COLO668 (cell line): ENCODE measurements at regions not wholly inside any gene's neighbourhood (a gene's known extent, or its start where the extent isn't known, plus 50 kb on each side); places are given as distances from the start of the nearest gene placed in this dataset.

Experiments
- DNase-seq: peaks from one replicate; lab custom pipeline; 2025; ENCODE audit not compliant: unreplicated experiment; lab: John Stamatoyannopoulos, UW

DNA sequence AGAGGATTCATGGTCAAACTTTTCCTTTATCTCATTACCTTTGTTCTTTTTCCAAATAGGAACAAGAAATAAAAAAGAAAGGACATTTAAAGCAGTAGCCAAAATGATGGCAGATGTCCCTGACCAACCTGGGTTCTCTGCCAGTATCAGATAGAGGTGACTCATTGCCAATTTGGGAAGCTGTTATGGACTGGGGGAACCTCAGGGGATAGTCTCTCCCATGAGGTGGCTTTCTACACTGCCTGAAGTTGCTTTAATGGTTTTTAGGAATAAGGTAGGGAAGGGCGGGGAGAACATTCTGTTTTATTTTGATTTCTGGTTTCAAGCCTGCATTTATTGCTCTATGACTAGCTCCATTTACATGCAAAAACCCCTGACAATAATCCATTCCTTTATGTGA is 457.9 kb upstream of the TPK1 start:
- DNase-seq = no peak

DNA sequence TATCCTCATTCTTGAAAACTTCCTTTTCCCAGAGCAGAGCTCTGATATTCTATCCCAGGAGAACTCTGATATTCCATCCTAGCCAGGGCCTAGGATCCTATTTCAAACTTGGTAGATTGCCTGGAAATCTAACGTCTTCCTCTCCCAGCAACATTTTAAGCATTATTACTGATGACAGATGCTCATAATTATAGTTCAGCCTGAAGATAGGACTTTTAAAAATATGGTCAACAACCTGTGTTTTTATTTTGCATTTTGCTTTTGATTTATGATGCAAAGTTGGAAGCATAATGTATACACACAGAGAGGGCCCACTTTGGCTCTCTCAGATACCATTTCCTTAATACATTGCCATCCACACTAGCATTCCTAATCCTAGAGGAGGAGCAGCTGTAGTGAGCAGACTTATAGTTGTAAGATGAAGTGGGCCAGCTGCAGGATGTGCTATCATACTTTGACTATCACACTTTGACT is 457.4 kb upstream of the TPK1 start:
- no peak for DNase-seq

DNA sequence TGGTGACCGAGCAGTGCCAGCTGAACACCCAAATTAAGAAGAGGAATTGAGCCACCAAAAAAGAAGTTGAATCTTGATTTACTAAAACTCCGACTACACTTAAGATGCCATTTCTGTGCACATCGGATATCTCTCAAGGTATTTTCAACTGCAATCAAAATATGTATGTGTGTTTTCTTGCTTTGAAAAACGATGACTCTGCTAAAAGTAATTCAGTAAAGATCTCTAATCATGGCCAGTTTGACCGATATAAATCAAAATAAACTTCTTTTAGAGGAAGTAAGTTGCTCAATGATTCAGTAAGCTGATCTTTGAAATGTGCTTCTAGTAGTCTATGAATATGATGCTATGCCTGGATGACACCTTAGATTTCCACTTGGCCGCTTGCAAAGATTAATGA is 453.5 kb upstream of the TPK1 start:
- no peak for DNase-seq

DNA sequence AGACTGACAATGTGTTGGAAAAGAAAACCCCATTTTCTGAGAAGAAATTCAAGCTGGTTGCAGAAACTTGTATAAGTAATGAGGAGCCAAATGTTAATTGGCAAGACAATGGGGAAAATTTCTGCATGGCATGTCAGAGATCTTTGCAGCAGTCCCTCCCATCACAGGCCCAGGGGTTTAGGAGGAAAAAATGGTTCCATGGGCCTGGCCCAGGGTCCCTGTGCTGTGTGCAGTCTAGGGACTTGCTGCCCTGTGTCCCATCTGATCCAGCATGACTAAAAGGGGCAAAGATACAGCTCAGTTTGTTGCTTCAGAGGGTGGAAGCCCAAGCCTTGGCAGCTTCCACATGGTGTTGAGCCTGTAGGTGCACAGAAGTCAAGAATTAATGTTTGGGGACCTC is 440.3 kb upstream of the TPK1 start:
- DNase-seq = no peak

DNA sequence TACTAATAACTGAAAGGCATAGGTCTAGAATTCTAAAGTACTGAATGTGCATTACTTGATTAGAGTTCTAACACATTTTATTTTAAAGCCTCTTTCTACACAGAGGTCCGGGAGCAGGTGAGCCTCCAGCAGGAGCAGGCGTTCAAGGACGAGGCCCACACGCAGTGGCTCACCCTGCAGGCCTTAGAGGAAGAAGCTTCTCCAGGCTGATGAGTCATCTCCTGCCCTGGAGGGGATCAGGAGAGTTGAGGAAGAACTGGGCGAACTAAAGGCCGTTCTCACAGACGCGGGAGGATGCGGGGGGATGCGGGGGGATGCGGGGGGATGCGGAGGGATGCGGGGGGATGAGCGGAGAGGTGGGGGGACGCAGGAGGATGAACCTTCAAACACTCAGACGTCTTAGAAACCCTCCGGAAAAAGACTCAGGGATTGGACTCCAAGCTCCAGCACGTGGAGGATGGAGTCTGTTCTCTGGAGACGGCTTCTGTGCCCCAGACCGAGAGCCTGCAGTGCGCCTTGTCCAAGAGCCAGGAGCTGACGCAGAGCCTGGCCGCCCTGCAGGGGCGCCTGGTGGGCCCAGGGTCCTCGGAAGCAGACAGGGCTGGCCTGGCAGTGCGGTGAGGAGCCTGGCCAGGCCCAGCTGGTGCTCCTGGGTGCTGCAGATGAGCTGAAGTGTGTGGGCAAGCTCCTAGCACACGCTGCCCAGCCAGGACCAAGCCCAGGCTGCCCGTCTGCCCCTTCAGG is 433.7 kb upstream of the TPK1 start:
- DNase-seq = no peak

DNA sequence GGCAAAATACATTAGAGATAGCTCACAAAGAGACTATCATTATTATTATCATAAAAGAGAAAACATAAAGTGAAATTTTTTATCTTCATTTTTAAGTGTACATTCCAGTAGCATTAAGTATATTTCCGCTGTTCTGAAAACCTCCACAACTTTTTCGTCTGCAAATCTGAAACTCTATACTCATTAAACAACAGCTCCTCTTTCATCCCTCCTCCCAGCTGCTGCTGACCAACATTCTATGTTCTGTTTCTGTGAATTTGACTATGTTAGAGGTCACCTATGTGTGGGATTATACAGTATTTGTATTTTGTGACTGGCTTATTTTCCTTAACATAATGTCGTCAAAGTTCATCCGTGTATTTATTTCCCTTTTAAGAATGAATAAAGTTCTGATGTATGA is 429.3 kb upstream of the TPK1 start:
- no peak for DNase-seq

DNA sequence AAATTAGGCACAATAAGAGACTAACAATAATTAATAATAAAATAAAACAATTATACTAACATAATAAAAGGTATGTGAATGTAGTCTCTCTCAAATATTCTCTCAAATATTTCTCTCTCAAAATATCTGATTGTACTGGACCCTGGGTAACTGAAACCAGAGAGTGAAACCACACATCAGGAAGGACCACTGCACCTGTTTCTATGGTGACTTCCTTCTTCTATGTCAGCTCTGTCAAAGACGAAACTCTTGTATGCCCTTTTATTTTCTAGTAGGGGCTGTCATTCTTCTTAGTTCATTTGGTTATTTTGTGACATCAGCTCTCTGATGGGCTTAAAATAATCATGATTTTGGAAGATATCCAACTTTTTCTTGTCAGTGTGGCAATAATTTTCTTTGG is 428.0 kb upstream of the TPK1 start:
- DNase-seq = no peak

DNA sequence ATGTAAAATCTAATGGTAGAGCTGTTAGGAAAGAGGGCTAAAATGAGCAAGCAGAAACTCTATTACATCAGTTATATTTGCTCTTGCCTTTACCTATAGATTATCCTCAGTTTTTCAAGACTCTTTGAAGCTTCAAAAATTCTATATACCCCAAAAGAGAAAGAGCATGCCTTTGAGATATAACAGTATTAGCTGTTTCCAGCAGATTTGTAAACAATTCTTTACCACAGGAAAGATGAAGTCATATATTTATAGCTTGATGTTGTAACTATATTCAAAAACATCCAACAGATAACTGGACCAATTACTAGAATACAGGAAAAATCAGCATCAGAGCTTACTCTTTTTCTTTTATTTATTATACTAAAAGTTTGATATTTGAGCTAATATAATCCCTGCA is 416.2 kb upstream of the TPK1 start:
- DNase-seq = no peak

DNA sequence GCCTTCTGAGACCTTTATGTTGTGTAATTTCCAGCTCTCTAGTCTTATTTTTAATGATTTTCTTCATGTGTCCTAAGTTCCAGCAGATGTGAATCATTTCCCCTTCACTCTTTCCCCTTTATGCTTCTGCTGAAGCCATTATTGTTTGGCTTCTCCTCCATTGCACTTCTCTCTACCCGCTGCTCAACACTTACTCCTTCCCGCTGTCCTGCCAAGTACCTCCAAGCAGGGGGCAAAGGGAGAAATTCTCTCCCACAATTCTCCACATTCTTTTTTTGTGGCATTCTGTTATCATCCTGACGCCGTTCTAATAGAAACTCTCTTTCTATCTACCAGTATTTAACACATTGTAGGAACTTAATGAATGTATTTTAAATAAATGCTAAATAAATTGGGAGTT is 388.9 kb upstream of the TPK1 start:
- no peak for DNase-seq

DNA sequence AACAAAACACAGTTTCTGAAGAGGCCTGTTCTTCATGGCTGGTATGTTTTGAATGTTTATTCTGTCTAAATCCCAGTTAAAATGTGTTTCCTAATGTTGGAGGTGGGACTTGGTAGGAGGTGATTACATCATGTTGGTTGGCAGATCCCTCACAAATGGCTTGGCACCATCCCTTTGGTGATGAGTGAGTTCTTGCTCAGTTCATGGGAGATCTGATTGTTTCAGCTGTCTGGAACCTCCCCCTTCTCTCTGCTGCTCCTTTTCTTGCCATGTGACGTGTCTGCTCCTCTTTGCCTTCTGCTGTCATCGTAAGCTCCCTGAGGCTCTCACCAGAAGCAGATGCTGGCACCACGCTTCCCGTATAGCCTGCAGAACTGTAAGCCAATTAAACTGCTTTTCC is 383.6 kb upstream of the TPK1 start:
- DNase-seq = no peak

DNA sequence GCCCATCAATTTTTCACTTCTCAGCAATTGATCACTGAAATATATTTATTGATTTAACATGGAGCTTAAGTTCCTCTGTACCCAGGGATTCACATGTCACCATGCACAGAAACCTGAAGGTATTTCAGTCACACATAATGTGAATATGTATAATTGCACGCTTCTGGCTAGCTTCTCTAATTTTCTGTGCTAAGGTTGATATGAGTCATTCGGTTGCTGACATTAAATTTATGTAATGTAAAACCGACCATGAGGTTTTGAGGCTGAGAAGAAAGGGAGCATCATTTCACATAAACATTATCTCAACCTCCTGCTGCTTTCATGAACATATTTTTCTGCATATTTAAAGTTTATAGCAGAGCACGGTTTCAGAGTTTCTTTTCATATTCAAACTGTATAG is 381.0 kb upstream of the TPK1 start:
- DNase-seq = no peak

DNA sequence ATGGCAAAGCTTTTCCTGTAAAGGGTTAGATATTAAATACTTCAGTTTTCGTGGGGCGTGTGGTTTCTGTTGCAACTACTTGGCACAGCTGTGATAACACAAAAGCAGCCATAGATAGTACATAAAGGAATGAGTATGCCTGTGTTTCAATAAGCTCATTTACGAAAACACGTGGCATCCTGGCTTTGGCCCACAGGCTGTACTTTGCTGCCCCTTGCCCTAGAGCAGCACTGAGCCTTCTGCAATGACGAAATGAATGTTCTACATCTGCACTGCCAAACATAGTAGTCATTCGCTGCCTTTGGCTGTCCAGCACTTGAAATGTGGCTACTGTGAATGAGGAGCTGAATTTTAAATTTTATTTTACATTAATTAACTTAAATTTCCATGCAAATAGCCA is 376.2 kb upstream of the TPK1 start:
- DNase-seq = no peak

DNA sequence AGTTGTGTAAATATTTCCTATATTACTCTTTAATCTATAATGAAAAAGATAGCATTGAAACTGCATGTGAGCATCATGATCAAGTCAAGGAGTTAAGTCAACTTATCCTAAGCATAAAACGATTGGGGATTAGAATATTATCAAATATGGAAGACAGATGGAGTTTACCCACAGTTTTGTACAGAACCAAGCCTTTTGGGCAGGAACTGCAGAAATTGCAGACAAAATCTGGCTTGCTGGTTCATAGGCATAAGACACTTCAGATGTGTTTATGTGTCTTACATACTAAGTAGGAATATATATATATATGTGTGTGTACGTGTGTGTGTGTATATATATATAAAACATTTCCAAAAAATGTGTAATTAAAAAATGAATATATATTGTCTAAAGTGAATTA is 375.4 kb upstream of the TPK1 start:
- no peak for DNase-seq

DNA sequence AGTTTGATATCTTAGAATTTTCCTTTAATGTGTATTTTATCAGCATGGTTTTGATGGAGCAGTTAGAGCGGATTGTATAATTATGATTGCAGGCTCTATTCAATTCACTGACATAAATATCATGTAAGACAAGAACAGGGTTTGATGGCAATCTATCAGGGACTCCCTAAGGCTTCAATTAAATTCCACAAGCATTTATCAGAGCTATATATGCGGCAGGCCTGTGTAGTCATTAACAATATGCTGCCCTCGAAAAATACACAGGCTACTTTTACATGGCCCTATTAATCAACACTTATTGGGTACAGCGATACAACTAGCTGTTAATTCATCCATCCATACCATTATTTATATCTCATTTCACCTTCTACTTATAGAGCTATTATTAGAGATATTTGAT is 358.1 kb upstream of the TPK1 start:
- no peak for DNase-seq

DNA sequence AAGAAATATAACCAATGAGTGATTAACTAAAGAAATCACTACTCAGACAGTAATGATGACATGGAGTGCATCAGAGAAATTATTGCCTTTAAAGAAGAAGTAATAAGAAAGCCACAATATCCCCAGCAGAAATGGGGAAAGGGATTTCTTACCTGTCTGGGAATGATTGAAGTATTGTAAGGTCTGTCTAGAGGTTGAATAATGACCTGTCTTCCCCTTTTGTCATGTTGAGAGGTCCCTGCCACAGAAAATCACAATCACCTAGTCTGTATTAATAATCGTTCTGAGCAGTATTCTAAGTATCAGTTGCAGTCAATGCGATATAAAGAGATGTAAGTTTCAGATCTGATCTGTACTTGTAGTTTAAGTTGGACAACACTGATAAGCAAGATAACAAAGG is 349.1 kb upstream of the TPK1 start:
- DNase-seq = no peak

DNA sequence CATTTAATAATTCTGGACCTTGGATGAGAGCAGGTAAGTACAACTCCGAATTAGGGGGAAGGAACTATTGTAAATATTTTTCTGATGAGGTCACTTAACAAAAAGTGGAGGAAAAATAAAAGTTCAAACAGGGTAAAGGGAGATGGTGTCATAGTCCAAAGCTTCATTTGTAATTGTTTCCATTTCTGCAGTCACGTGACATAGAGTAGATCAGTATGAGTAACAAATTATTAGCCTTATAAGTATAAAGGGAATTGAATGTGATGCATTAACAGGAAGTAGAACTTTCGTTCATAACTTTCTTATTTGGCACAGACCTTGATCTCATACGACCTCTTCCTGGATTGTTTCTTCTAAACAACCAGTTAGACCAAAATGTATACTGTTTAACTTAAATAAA is 347.2 kb upstream of the TPK1 start:
- no peak for DNase-seq

DNA sequence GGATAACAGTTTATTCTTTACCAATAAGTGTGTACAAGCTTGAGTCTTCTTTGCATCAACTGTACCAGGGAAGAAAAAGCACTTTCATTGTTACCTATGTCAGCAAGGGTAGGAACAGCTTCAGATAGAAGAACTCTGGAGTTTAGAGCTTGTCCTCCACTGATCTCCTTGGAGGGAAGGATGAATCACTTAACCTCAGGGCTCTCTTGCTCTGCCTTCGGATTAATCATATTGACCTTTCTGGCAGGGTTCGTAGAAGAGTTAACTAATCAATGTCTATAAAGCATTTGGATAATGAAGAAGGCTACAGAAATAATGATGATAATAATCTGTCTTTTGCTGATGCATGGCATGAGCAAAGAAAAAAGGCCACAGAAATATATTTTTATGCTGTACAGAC is 339.5 kb upstream of the TPK1 start:
- DNase-seq = no peak

DNA sequence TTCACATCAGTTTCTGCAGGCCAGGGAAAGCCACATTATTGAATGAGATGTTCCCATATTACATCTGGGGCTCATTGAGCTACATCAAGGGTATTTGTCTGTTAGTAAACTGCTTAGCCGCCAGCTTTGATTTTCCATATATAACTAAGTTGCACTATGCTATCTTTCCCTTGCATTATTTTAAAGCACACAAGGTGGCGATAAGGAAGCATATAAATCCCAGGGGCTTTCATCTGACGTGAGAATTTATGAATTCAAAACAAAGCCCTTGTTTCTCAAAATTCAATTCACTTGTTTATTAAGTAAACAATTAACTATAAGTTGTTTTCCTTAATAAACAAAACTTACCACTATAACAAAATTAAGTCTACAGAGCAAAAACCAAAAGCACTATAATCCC is 334.1 kb upstream of the TPK1 start:
- DNase-seq = no peak

DNA sequence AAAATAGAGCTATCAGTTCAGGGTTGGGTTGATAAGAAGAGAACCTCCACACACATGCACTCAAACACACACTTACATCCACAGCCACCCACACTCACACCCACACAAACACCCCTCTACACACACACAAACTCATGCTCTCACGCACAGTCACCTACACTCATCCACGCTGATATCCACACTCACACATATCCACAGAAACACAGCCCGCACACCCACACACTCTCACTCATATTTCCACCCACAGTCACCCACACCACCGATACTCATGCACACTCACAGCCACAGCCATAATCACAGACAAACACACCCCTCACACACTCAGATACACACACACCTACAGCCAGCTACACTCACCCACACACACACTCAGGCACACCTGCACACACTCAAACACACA is 333.0 kb upstream of the TPK1 start:
- DNase-seq = no peak

DNA sequence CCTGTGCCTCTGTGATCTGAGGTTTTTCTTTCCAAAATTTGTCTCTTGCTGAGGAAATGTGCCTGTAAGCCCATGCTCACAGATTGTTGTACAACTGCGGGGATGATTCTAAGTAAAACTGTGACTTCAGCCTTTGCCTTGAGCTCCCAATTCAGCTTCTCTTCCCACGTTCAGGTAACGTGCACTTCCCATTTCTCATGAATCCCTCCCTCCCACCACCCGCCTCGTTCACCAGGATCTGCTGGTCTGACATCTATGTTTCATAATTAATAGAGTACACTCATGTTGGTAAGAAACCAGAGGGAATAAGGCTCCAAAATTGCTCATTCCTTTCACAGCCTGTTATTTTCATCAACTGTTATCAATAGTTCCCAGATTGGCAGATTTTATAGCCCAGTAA is 332.6 kb upstream of the TPK1 start:
- no peak for DNase-seq

DNA sequence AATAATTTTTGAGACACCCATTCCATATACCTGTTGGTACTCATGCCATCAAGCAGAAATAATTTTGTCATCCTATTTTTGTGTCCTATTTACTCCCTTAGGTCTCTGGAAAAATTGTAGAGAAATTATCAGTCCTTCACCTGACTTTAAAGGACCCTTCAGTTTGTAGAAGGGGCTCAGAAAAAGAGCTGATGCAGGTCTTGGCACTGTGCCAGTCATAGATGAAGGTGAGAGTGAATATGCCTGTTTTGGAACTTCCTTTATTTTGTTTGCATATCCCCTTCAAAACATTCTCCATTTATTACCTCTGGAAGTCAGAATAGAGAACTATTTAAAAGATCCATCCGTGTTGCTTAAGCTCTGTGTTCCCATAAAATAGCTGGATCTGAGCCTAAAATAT is 321.0 kb upstream of the TPK1 start:
- no peak for DNase-seq

DNA sequence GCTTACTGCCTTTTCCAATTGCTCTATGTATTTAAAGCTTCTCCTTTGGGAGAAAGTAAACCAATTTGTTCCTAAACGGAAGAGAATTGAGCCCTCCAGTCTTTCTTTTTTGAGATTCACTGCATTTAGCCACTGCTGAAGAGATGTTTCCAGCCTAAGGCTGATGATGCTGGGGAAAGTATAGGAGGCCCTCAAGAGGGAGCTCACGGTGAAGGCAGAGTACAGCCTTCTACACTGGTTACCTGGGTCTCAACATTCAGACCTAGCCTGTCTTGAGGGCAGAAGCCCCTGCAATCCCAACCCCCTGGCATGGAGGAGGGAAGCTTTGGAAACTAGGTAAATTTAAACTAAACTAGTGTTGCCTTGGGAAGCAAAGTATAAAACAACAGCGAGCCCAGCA is 316.7 kb upstream of the TPK1 start:
- DNase-seq = no peak

DNA sequence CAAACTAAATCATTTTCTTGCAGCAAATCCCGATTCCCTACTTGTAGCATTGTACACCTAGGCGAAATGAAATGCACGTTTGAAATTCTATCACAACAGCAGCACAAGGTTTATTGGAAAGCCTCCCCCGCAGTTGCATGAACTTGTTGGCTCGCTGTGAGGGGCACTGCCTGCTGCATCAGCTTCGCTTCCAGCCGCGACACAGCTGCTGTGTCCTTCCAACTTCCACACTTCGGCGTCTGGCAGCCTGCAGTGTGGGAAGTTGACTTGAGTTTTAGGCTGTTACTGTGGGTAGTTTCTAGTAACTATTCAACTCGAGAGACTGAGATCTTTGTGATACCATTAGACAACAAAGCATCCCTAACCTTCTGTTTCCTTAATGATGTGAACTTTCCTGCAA is 315.8 kb upstream of the TPK1 start:
- no peak for DNase-seq

DNA sequence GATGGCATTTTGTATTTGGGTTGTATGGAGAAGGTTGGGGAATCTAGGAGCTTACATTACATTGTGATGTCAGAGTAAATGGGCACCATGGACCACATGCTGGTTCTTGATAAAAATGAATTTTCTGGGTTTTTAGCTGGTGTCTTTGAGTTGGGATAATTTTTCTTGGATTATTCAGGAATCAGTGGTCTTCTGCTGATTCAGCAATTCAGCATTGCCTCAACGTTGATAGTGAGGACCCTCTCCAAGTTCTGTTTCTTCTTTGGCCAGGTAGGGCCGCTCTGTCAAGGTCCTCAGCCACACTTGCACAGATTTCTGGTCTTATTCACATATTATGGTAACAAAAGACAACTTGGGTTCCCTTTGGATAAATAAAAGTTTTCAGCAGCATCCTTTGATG is 312.0 kb upstream of the TPK1 start:
- DNase-seq = no peak
